ENCODE measurements at regions not wholly inside any gene's neighbourhood (a gene's known extent, or its start where the extent isn't known, plus 50 kb on each side); places are given as distances from the start of the nearest gene placed in this dataset.

- WGBS, 2 experiments (ENCODE audit: insufficient coverage in 1 of 2, insufficient read length in 1 of 2): 61 to 72% methylated on average over 4 to 5 of the region's 5 CpGs
- H3K27me3 Mint-ChIP-seq (ENCODE audit: insufficient read depth): peaks cover 7% of the 10 kb centered on the region
Observed at GRCh38 chr4:189299706-189300105, 641.0 kb upstream of the FRG1 start.

GRCh38 chr4:189301692-189302091 lies 639.0 kb upstream of the FRG1 start:
- Histone ChIP-seq H3K27me3 (ENCODE audit: control insufficient read depth, insufficient read depth, low read length, poor library complexity, severe bottlenecking) (no peaks in the 10 kb centered on the region), H3K27ac (ENCODE audit: low read depth, low read length) (no peak overlapping the region), H3K9ac (ENCODE audit: extremely low read depth, low read length, poor library complexity, severe bottlenecking) (no peak overlapping the region), H3K4me1 (ENCODE audit: control insufficient read depth, insufficient read depth, low read length) (no peaks in the 10 kb centered on the region), H3K9me3 (ENCODE audit: control insufficient read depth, low read length) (no peaks in the 10 kb centered on the region), H3K36me3 (ENCODE audit: control insufficient read depth, insufficient read depth, low read length) (no peaks in the 10 kb centered on the region), H3K4me3 (ENCODE audit: low read length) (no peak overlapping the region)
- Mint-ChIP-seq H3K27ac (no peak overlapping the region), H3K36me3 (ENCODE audit: low read depth) (no peaks in the 10 kb centered on the region), H3K4me1 (no peaks in the 10 kb centered on the region), H3K27me3 (ENCODE audit: insufficient read depth) (peaks cover 13% of the 10 kb centered on the region), H3K4me3 (no peak overlapping the region), H3K9me3 (peaks cover 65% of the 10 kb centered on the region)
- DNase-seq: no peak
- WGBS, 2 experiments (ENCODE audit: insufficient coverage in 1 of 2, insufficient read length in 1 of 2): 89 to 91% methylated on average over 6 to 9 of the region's 9 CpGs
- no peak for TF ChIP-seq CTCF (conservative IDR thresholded peaks at IDR 0.05)

More at GRCh38 chr4:189299706-189300105, 641.0 kb upstream of the FRG1 start:
- no peaks in the 10 kb centered on the region for H3K4me1 Mint-ChIP-seq
- DNase-seq: no peak
- H3K36me3 ChIP-seq (ENCODE audit: control insufficient read depth, insufficient read depth, low read length): no peaks in the 10 kb centered on the region
- no peaks in the 10 kb centered on the region for H3K36me3 Mint-ChIP-seq (ENCODE audit: low read depth)
- peaks cover 51% of the 10 kb centered on the region for H3K9me3 Mint-ChIP-seq
- H3K4me3 ChIP-seq (ENCODE audit: low read length): no peak overlapping the region
- no peaks in the 10 kb centered on the region for H3K9me3 ChIP-seq (ENCODE audit: control insufficient read depth, low read length)
- no peak overlapping the region for H3K4me3 Mint-ChIP-seq
- no peak overlapping the region for H3K9ac ChIP-seq (ENCODE audit: extremely low read depth, low read length, poor library complexity, severe bottlenecking)
- no peaks in the 10 kb centered on the region for H3K4me1 ChIP-seq (ENCODE audit: control insufficient read depth, insufficient read depth, low read length)
- no peaks in the 10 kb centered on the region for H3K27me3 ChIP-seq (ENCODE audit: control insufficient read depth, insufficient read depth, low read length, poor library complexity, severe bottlenecking)
- no peak overlapping the region for H3K27ac ChIP-seq (ENCODE audit: low read depth, low read length)
- H3K27ac Mint-ChIP-seq: no peak overlapping the region
- no peak for TF ChIP-seq CTCF (conservative IDR thresholded peaks at IDR 0.05)

- no peaks in the 10 kb centered on the region for H3K27me3 ChIP-seq (ENCODE audit: control insufficient read depth, insufficient read depth, low read length, poor library complexity, severe bottlenecking)
Observed at GRCh38 chr4:189302719-189303118, 638.0 kb upstream of the FRG1 start.

More at GRCh38 chr4:189302719-189303118, 638.0 kb upstream of the FRG1 start:
- no peak for DNase-seq
- 90 to 92% methylated on average over 7 to 8 of the region's 8 CpGs for WGBS, 2 experiments (ENCODE audit: insufficient coverage in 1 of 2, insufficient read length in 1 of 2)
- no peak overlapping the region for H3K9ac ChIP-seq (ENCODE audit: extremely low read depth, low read length, poor library complexity, severe bottlenecking)
- TF ChIP-seq CTCF (conservative IDR thresholded peaks at IDR 0.05): no peak
- no peaks in the 10 kb centered on the region for H3K36me3 ChIP-seq (ENCODE audit: control insufficient read depth, insufficient read depth, low read length)
- H3K4me3 ChIP-seq (ENCODE audit: low read length): no peak overlapping the region
- Mint-ChIP-seq H3K27me3 (ENCODE audit: insufficient read depth) (peaks cover 17% of the 10 kb centered on the region), H3K4me3 (no peak overlapping the region), H3K36me3 (ENCODE audit: low read depth) (no peaks in the 10 kb centered on the region), H3K9me3 (peaks cover 70% of the 10 kb centered on the region), H3K4me1 (no peaks in the 10 kb centered on the region), H3K27ac (no peak overlapping the region)
- no peak overlapping the region for H3K27ac ChIP-seq (ENCODE audit: low read depth, low read length)
- no peaks in the 10 kb centered on the region for H3K4me1 ChIP-seq (ENCODE audit: control insufficient read depth, insufficient read depth, low read length)
- no peaks in the 10 kb centered on the region for H3K9me3 ChIP-seq (ENCODE audit: control insufficient read depth, low read length)

Measured in endodermal cell (in vitro differentiated cells).